ENCODE measurements at regions not wholly inside any gene's neighbourhood (a gene's known extent, or its start where the extent isn't known, plus 50 kb on each side); places are given as distances from the start of the nearest gene placed in this dataset.

- H3K4me3 ChIP-seq (ENCODE audit: low read length): no peak overlapping the region
- DNase-seq: no peak
- no peak overlapping the region for H3K4me2 ChIP-seq (ENCODE audit: low read depth, low read length)
- H3K27ac ChIP-seq (ENCODE audit: low read length): no peak overlapping the region
- no peak overlapping the region for H3K9ac ChIP-seq (ENCODE audit: low read length)
- no peaks in the 10 kb centered on the region for H3K36me3 ChIP-seq (replicated peaks; ENCODE audit: insufficient read depth, low read length)
- no peaks in the 10 kb centered on the region for H4K20me1 ChIP-seq (ENCODE audit: insufficient read depth, low read length)
- H3K27me3 ChIP-seq (replicated peaks; ENCODE audit: insufficient read depth, low read length): peaks cover 26% of the 10 kb centered on the region
- no peak for TF ChIP-seq EZH2 (optimal IDR thresholded peaks at IDR 0.05; ENCODE audit: low read depth, low read length)
- TF ChIP-seq EZH2phosphoT487 (IDR thresholded peaks at IDR 0.05; ENCODE audit: low read length): no peak
- no peak for TF ChIP-seq CTCF (IDR thresholded peaks at IDR 0.05; ENCODE audit: low read length)
- H3K9me2 ChIP-seq (replicated peaks; ENCODE audit: insufficient read depth, low read length): no peaks in the 10 kb centered on the region; the same call in 1 of the 2 replicates
- H2AFZ ChIP-seq (ENCODE audit: low read length): no peak overlapping the region
- H3K4me1 ChIP-seq (ENCODE audit: low read length): no peaks in the 10 kb centered on the region
- no peaks in the 10 kb centered on the region for H3K9me3 ChIP-seq (replicated peaks; ENCODE audit: insufficient read depth, low read length)
- no peaks in the 10 kb centered on the region for H3F3A ChIP-seq (ENCODE audit: insufficient read depth, low read length)
- no peaks in the 10 kb centered on the region for H3K79me2 ChIP-seq (ENCODE audit: low read length)
Observed at GRCh38 chr22:27340047-27340446, 461.5 kb downstream of the MN1 start.

GRCh38 chr22:27344546-27344945 lies 457.0 kb downstream of the MN1 start:
- H3K79me2 ChIP-seq (ENCODE audit: low read length): no peaks in the 10 kb centered on the region
- H3K27me3 ChIP-seq (replicated peaks; ENCODE audit: insufficient read depth, low read length): peaks cover 37% of the 10 kb centered on the region; the same call in 1 of the 2 replicates
- no peak for TF ChIP-seq EZH2 (optimal IDR thresholded peaks at IDR 0.05; ENCODE audit: low read depth, low read length)
- no peak for TF ChIP-seq CTCF (IDR thresholded peaks at IDR 0.05; ENCODE audit: low read length)
- TF ChIP-seq EZH2phosphoT487 (IDR thresholded peaks at IDR 0.05; ENCODE audit: low read length): no peak
- H4K20me1 ChIP-seq (ENCODE audit: insufficient read depth, low read length): no peaks in the 10 kb centered on the region
- no peaks in the 10 kb centered on the region for H3K9me3 ChIP-seq (replicated peaks; ENCODE audit: insufficient read depth, low read length)
- no peaks in the 10 kb centered on the region for H3K4me1 ChIP-seq (ENCODE audit: low read length)
- H3K27ac ChIP-seq (ENCODE audit: low read length): no peak overlapping the region
- H3K4me2 ChIP-seq (ENCODE audit: low read depth, low read length): no peak overlapping the region
- no peaks in the 10 kb centered on the region for H3F3A ChIP-seq (ENCODE audit: insufficient read depth, low read length)
- no peak overlapping the region for H3K4me3 ChIP-seq (ENCODE audit: low read length)
- no peaks in the 10 kb centered on the region for H3K36me3 ChIP-seq (replicated peaks; ENCODE audit: insufficient read depth, low read length)
- no peaks in the 10 kb centered on the region; the same call in 1 of the 2 replicates for H3K9me2 ChIP-seq (replicated peaks; ENCODE audit: insufficient read depth, low read length)
- no peak for DNase-seq
- H3K9ac ChIP-seq (ENCODE audit: low read length): no peak overlapping the region
- no peak overlapping the region for H2AFZ ChIP-seq (ENCODE audit: low read length)

GRCh38 chr22:27345691-27346090 lies 455.9 kb downstream of the MN1 start:
- H3K79me2 ChIP-seq (ENCODE audit: low read length): no peaks in the 10 kb centered on the region
- H3K9me3 ChIP-seq (replicated peaks; ENCODE audit: insufficient read depth, low read length): no peaks in the 10 kb centered on the region
- no peak overlapping the region for H3K4me3 ChIP-seq (ENCODE audit: low read length)
- no peak for DNase-seq
- H3K9ac ChIP-seq (ENCODE audit: low read length): no peak overlapping the region
- no peak overlapping the region for H3K27ac ChIP-seq (ENCODE audit: low read length)
- H3K36me3 ChIP-seq (replicated peaks; ENCODE audit: insufficient read depth, low read length): no peaks in the 10 kb centered on the region
- no peak for TF ChIP-seq CTCF (IDR thresholded peaks at IDR 0.05; ENCODE audit: low read length)
- no peak for TF ChIP-seq EZH2phosphoT487 (IDR thresholded peaks at IDR 0.05; ENCODE audit: low read length)
- TF ChIP-seq EZH2 (optimal IDR thresholded peaks at IDR 0.05; ENCODE audit: low read depth, low read length): no peak
- H3K27me3 ChIP-seq (replicated peaks; ENCODE audit: insufficient read depth, low read length): peaks cover 43% of the 10 kb centered on the region; the same call in 1 of the 2 replicates
- H3K4me2 ChIP-seq (ENCODE audit: low read depth, low read length): no peak overlapping the region
- H2AFZ ChIP-seq (ENCODE audit: low read length): no peak overlapping the region
- H3K4me1 ChIP-seq (ENCODE audit: low read length): no peaks in the 10 kb centered on the region
- no peaks in the 10 kb centered on the region; the same call in 1 of the 2 replicates for H3K9me2 ChIP-seq (replicated peaks; ENCODE audit: insufficient read depth, low read length)
- no peaks in the 10 kb centered on the region for H4K20me1 ChIP-seq (ENCODE audit: insufficient read depth, low read length)
- H3F3A ChIP-seq (ENCODE audit: insufficient read depth, low read length): no peaks in the 10 kb centered on the region

Measured in MM.1S (cell line).